Natural killer cell (primary cell): ENCODE measurements at regions not wholly inside any gene's neighbourhood (a gene's known extent, or its start where the extent isn't known, plus 50 kb on each side); places are given as distances from the start of the nearest gene placed in this dataset.

ENCODE experiments used
- ATAC-seq, 3 donors: fragments of 150-1000 bp in 2 of 3; fragments of 200-7000 bp in 1 of 3; cut with Tn5 transposase; 1 replicate in 1 of 3; 2 replicates in 2 of 3; pipeline ENCODE4 v1.10.0; 2021; ENCODE audit warnings: mild to moderate bottlenecking in 2 of 3, moderate library complexity in 2 of 3
- DNase-seq, 2 donors: peaks; one replicate each; pipeline versions ENCODE4 v3.0.0 to v3.0.0-alpha.2; 2013 to 2021; ENCODE audit warnings: mixed read lengths in 1 of 2
- H3K27ac ChIP-seq: one replicate; pipeline ENCODE4 v1.5.1; 2013; ENCODE audit warnings: mild to moderate bottlenecking, low read length
- H3K27me3 ChIP-seq: one replicate; pipeline ENCODE4 v1.6.1; 2013; ENCODE audit warnings: low read length; ENCODE audit not compliant: control insufficient read depth, insufficient read depth
- H3K36me3 ChIP-seq: one replicate; pipeline ENCODE4 v1.6.1; 2013; ENCODE audit warnings: low read length; ENCODE audit not compliant: control insufficient read depth, insufficient read depth
- H3K4me1 ChIP-seq: one replicate; pipeline ENCODE4 v1.6.1; 2013; ENCODE audit warnings: low read length; ENCODE audit not compliant: control insufficient read depth, insufficient read depth
- H3K4me3 ChIP-seq: one replicate; pipeline ENCODE4 v1.5.1; 2013; ENCODE audit warnings: low read length
- H3K9me3 ChIP-seq: one replicate; pipeline ENCODE4 v1.6.1; 2013; ENCODE audit warnings: low read length; ENCODE audit not compliant: control insufficient read depth, insufficient read depth
- H3K27ac Mint-ChIP-seq, 2 donors: one replicate each; pipeline ENCODE4 v1.8.0; 2022; ENCODE audit warnings: mild to moderate bottlenecking in 2 of 2, mixed read lengths in 2 of 2, moderate library complexity in 1 of 2
- H3K27me3 Mint-ChIP-seq, 2 donors: one replicate each; pipeline ENCODE4 v1.8.0; 2022; ENCODE audit warnings: low read depth in 2 of 2, mixed read lengths in 2 of 2
- H3K36me3 Mint-ChIP-seq: one replicate; pipeline ENCODE4 v1.8.0; 2022; ENCODE audit warnings: mixed read lengths
- H3K4me1 Mint-ChIP-seq, 2 donors: one replicate each; pipeline ENCODE4 v1.8.0; 2022; ENCODE audit warnings: mixed read lengths in 2 of 2
- H3K4me3 Mint-ChIP-seq: one replicate; pipeline ENCODE4 v1.8.0; 2022; ENCODE audit warnings: mild to moderate bottlenecking, moderate library complexity, mixed read lengths
- H3K9me3 Mint-ChIP-seq, 2 donors: one replicate each; pipeline ENCODE4 v1.8.0; 2022; ENCODE audit warnings: mixed read lengths in 2 of 2
- CTCF ChIP-seq: fragments of 200-600 bp; IDR thresholded peaks from one replicate; pipeline ENCODE4 v1.8.0; 2022; ENCODE audit warnings: antibody characterized with exemption
- WGBS: methylation state at CpG from one replicate; pipeline ENCODE4 v1.1.7; 2013; ENCODE audit warnings: missing lambda C conversion rate; ENCODE audit not compliant: insufficient coverage; 5-methylcytosine and 5-hydroxymethylcytosine counted together
- intact Hi-C: fragments of 100-400 bp; cut with micrococcal nuclease; formaldehyde crosslinking; loops from one replicate; pipeline ENCODE4 v1.14.2; 2022

DNA sequence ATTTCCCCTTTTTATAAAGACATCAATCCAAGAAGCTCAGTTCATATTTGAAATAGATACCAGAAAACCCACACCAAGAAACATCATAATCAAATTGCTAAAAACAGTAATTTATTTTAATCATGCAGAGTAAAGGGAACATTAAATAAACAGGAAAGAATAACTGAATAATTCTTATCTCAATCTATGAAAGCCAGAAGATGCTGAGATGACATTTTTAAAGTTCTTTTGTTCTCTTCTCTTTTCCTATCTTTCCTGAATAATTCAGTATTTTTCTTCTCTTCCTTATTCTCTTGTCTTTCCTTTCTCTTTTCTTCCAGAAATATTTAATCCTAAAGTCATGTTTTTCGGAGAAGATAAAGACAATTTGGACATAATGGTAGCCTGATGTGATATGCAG, 259.0 kb upstream of the OPRM1 start:
- no peak for TF ChIP-seq CTCF
- intact Hi-C loops = no loop called here
- WGBS = 100% methylated on average over 1 of the region's 1 CpG
- Mint-ChIP-seq H3K27ac (no peak overlapping the region), H3K4me3 (no peak overlapping the region), H3K36me3 (no peaks in the 10 kb centered on the region), H3K4me1 (no peaks in the 10 kb centered on the region), H3K27me3 (no peaks in the 10 kb centered on the region), H3K9me3 (peaks cover 11 to 16% of the 10 kb centered on the region in 2 donors)
- H3K36me3 ChIP-seq = no peaks in the 10 kb centered on the region
- DNase-seq = no peak
- no peak overlapping the region for H3K27ac ChIP-seq
- no peaks in the 10 kb centered on the region for H3K4me1 ChIP-seq
- ATAC-seq = no peak
- no peaks in the 10 kb centered on the region for H3K9me3 ChIP-seq
- H3K27me3 ChIP-seq = no peaks in the 10 kb centered on the region
- H3K4me3 ChIP-seq = no peak overlapping the region

- intact Hi-C loops = no loop called here
- Mint-ChIP-seq H3K27me3 (no peaks in the 10 kb centered on the region), H3K9me3 (peaks cover 4 to 13% of the 10 kb centered on the region in 2 donors), H3K36me3 (no peaks in the 10 kb centered on the region), H3K27ac (no peak overlapping the region), H3K4me1 (no peaks in the 10 kb centered on the region), H3K4me3 (no peak overlapping the region)
- ATAC-seq (no peak), DNase-seq (no peak)
- no peaks in the 10 kb centered on the region for H3K4me1 ChIP-seq
- WGBS = 83% methylated on average over 2 of the region's 2 CpGs
- H3K9me3 ChIP-seq = no peaks in the 10 kb centered on the region
- H3K4me3 ChIP-seq = no peak overlapping the region
- no peak for TF ChIP-seq CTCF
- no peaks in the 10 kb centered on the region for H3K36me3 ChIP-seq
- H3K27ac ChIP-seq = no peak overlapping the region
- H3K27me3 ChIP-seq = no peaks in the 10 kb centered on the region
Measured at GRCh38 chr6:153778216-153778615, 260.8 kb upstream of the OPRM1 start.

- peaks cover 6 to 8% of the 10 kb centered on the region in 2 donors for H3K9me3 Mint-ChIP-seq
- TF ChIP-seq CTCF = no peak
- no peaks in the 10 kb centered on the region for H3K27me3 Mint-ChIP-seq
- H3K27ac ChIP-seq = no peak overlapping the region
- no peaks in the 10 kb centered on the region for H3K36me3 Mint-ChIP-seq
- no peaks in the 10 kb centered on the region for H3K4me1 Mint-ChIP-seq
- H3K36me3 ChIP-seq = no peaks in the 10 kb centered on the region
- no peak for ATAC-seq
- H3K27me3 ChIP-seq = no peaks in the 10 kb centered on the region
- H3K4me1 ChIP-seq = no peaks in the 10 kb centered on the region
- H3K27ac Mint-ChIP-seq = no peak overlapping the region
- H3K4me3 Mint-ChIP-seq = no peak overlapping the region
- no peak overlapping the region for H3K4me3 ChIP-seq
- H3K9me3 ChIP-seq = no peaks in the 10 kb centered on the region
- intact Hi-C loops = no loop called here
- no peak for DNase-seq
Measured at GRCh38 chr6:153771577-153771976, 267.5 kb upstream of the OPRM1 start.

DNA sequence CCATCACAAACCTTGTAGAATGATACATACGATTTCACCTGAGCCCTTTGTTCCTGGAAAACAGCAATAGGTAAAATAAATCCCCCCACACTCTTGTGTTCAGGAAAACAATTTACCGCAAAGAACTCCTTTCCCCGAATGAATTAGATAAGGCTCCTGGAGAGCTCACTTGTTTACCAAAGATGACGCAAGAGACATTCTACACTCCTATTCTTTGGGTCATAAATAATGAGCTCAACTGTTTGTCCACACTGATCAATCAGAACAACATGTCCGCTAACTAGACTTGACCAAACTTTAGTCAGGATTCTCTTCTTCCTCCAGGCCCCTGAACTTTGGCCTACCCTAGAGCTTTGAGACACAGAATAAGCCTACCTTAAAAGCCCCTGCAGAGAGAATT, 271.9 kb upstream of the OPRM1 start:
- Histone ChIP-seq H3K27ac (no peak overlapping the region), H3K9me3 (no peaks in the 10 kb centered on the region), H3K36me3 (no peaks in the 10 kb centered on the region), H3K27me3 (no peaks in the 10 kb centered on the region), H3K4me1 (no peaks in the 10 kb centered on the region), H3K4me3 (no peak overlapping the region)
- Mint-ChIP-seq H3K4me1 (no peaks in the 10 kb centered on the region), H3K27ac (no peak overlapping the region), H3K36me3 (no peaks in the 10 kb centered on the region), H3K9me3 (peaks cover 12% of the 10 kb centered on the region in 2 donors), H3K27me3 (no peaks in the 10 kb centered on the region), H3K4me3 (no peak overlapping the region)
- no peak for TF ChIP-seq CTCF
- intact Hi-C loops = no loop called here
- DNase-seq = no peak
- ATAC-seq = no peak
- 85% methylated on average over 5 of the region's 5 CpGs for WGBS
